GM21515 (cell line): ENCODE measurements at regions not wholly inside any gene's neighbourhood (a gene's known extent, or its start where the extent isn't known, plus 50 kb on each side); places are given as distances from the start of the nearest gene placed in this dataset.

Source experiments
- ATAC-seq: cut with Tn5 transposase; IDR thresholded peaks from one replicate; pipeline ENCODE4 v1.9.1; 2021; ENCODE audit not compliant: unreplicated experiment

GRCh38 chr6:8277769-8278168 is 157.6 kb downstream of the SLC35B3 start:
- no peak for ATAC-seq

GRCh38 chr6:8276148-8276547 is 159.2 kb downstream of the SLC35B3 start:
- ATAC-seq = no peak

DNA sequence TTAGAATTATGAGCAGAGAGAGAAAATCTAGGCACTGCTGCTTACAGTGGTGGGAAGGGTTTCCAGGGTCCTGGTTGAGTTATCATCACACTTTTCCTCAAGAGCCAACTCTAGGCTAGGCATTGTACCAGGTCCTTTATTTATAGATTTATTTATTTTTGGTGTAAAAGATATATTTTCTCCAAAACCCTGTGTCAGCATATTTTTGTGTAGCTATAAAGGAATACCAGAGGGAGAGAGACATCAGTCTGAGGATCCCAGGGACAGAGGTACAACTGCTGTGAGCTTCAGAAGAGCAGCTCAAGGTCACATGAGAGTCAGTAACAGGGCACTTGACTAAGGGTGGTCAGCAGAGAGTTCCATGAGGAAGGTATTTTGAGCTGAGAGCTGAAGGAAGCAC is 159.7 kb downstream of the SLC35B3 start:
- ATAC-seq = no peak

GRCh38 chr6:8274226-8274625 is 161.1 kb downstream of the SLC35B3 start:
- no peak for ATAC-seq

- no peak for ATAC-seq
These were observed 165.4 kb downstream of the SLC35B3 start for GRCh38 chr6:8269872-8270454.

DNA sequence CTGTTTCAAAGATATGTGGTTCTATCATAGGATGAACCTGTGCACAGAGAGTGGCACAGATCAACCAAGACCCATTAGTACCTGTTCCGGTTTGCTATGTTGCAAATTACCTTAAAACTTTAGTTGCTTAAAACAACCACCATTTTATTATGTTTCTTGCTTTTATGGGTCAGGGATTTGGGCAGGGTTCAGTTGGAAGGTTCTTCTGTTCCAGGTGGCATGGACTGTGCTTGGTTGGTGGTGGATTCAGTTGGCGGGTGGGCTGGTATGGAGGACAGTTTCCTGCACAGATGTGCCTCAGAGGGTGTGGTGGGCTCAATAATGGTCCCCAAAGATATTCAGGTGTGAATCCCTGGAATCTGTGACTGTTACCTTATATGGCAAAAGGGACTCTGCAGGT is 166.3 kb downstream of the SLC35B3 start:
- ATAC-seq = no peak

DNA sequence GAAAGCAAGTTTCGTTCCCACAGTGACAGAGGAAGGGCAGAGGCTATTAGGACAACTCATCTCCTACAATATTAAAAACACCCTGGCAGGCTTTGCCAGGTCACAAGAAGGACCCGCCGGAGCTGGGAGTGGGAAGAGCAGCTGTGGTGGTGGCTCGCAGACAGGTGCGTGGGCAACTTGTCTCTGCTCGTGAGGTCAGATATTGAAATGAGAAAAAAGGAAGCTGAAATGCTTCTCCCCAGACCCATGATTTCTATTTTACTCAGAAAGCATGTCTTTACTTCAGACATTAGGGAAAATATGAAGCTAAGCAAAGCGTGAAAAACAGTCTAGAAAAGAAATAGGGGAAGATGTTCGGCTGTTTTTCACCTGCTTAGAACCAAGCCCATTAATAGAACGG is 166.3 kb upstream of the EEF1E1 start:
- ATAC-seq = no peak

DNA sequence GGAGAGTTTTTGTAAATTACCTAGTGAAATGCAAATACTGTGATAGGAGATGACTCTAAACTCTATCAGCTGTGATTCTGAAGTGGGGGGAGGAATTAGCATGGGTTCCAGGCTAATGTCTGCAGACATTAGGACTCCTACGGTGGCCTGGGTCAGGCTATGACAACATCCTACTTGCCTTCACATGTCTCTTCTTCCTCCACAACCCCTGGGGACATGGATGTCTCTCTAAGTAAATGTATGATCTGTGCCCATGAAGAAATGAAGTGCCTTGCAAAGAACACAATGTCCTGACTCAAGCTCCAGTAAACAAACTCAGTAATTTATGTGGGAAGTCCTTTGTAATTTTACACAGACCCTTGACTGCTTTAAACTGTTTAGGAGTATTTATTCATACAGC is 165.8 kb upstream of the EEF1E1 start:
- no peak for ATAC-seq

GRCh38 chr6:8260610-8261009 is 158.3 kb upstream of the EEF1E1 start:
- no peak for ATAC-seq

- ATAC-seq = no peak
These were observed 144.1 kb upstream of the EEF1E1 start for GRCh38 chr6:8246403-8246802.

DNA sequence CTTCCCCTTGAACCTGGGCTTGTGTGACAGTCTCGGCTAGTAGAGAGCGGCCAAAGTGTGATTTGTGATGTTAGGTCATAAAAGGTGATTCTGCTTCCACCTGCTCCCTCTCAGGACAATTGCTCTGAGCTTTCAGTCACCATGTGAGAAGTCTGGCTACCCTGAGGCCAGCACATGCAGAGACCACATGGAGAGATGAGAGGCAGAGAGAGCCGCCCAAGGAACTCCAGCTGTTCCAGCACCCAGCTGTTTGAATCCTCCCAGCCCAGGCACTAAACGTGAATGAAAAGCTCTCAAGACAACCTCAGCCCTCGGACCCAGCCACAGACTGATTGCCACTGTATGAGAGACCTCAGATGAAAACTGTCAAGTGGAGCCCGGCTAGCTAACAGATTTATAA is 143.4 kb upstream of the EEF1E1 start:
- ATAC-seq = no peak

DNA sequence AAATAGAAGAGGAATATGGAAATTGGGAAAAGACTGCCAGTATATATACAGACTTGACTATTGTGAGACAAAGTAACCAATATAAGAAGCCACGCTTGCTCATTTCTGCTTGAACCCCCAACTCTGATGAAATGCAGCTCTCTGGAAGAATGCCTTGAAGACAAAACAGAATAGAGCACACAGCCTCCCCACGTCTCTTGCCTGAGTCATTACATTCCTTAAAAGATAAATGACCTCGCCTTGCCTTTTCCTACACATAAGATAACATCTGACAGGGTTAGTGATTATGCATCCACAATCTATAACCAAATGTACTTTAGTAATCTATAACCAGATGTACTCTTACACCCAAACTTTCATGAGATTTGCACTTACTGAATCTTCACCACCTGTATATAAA is 141.1 kb upstream of the EEF1E1 start:
- ATAC-seq = no peak

DNA sequence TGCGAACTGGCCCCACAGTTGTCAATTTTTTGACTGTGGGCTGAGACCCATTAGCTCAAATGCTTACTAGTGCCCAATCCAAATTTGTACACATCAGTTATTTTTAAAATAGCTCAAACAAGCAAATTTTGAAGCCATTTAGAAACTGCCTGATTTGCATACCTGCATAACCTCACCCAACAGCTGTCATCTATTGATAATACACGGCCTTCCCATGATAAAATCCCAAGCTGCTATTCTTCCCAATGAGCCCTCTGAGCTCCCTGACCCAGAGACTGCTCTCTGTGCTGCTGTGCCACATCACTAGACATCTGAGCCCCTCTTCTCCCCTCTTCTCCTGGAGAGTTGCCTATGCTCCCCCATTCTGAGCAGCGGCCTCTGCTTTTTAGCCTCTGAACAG is 140.5 kb upstream of the EEF1E1 start:
- ATAC-seq = no peak

DNA sequence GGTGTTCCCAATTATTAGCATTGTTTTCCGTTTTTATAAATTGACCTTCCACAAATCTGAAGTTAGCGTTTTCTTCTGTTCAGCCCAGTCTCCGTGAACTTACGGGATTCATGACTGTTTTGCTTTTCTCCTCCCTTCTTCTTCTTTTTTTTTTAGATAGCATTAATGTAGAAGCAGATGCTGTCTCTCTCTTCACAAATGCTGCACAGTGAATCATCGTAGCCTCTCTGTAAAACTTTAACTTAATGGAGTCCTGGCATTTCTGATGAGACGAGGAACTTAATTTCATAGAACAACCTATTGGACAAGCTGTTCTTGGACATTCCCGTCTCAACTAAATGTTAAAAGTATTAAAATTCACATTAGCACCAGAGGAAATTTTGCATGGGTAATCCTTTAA is 138.0 kb upstream of the EEF1E1 start:
- ATAC-seq = no peak

DNA sequence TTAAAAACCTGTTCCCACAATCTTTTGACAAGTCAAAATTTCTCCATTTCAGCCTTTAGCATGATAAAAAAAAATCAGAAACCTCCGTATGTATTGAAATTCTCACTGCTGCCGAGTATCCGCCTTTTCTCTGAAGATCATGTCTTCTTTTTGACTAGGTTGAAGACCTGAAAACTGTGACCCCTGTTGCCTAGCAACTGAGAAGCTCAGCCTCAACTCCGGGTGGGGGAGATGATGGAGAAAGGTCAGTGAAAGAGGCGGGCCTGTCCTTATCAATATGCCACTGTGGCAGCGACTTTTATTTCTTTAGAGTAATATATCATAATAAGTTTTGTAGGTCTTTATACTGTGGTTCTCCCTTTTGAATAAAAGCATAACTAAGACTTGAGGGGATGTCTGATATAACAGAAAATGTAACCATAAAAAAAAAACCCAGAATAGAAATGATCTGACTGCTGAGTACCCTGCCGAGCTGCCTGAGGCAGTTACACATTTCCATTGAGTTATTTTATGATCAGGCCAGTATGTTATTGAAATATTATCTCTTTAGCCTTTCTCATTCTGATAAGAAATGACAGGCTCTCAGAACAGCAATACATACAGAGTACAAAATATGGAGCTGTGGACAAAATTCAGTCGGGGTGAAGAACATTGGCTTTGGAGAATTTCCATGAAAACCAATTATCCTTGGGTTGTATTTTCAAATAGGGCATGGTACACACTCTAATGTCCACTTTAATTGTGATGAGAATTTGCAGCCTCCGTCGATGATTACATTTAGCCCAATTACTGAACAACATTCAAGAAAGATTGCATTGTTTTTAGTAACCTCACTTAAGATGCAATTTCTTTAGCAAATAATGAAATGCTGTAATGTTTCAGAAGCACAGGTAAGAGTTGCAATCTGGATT is 136.7 kb upstream of the EEF1E1 start:
- no peak for ATAC-seq

DNA sequence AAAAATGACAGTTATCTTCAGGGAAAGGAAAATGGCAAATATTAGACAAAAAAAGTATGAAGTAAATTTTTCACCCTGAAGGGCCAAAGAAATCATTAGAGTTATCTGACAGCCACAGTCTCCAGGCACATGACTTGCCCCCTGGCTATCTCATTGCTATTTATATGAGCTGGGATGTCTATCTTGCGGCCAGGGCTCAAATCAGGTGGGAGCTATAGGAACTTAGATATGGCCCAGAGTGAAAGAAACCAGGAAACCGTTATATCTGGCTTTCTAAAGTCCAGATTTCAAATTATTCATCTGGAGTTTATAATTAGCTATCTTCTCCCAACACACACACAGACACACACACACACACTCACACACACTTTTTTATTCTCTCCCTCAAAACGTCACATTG is 135.3 kb upstream of the EEF1E1 start:
- no peak for ATAC-seq

DNA sequence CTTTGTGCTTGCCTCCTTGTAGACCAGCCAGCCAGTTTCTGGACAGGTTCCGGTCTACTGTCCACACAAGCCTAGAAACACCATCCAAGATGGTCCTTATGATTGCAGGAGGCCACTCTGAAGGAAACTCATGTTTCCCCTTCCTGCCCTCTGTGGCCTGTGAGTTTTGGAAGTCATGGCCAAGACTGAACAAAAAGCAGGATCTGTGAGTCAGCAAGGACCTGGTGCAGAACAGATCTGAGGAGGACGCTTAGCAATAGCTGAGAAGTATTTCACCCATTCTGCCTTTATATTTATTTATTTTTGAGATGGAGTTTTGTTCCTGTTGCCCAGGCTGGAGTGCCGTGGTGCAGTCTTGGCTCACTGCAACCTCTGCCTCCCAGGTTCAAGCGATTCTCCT is 134.6 kb upstream of the EEF1E1 start:
- ATAC-seq = no peak

DNA sequence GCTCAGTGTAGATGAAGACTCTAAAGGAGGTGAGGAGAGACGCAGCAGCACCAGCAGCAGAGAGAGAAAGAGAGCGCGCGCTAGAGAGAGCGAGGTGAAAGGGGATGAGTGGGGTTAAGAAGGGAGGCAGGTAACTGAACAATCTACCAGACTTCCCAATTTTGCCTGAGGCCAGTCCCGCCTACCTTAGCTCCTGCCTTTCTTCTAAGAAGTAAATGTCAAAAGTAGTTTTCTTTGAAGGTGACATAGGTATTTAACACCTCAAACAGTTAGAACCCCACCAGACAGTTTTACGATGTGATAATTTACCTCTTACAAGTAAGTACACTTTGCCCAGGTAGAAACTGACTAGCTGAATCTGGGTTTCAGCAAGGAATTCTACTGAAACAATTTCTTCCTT is 132.0 kb upstream of the EEF1E1 start:
- no peak for ATAC-seq

DNA sequence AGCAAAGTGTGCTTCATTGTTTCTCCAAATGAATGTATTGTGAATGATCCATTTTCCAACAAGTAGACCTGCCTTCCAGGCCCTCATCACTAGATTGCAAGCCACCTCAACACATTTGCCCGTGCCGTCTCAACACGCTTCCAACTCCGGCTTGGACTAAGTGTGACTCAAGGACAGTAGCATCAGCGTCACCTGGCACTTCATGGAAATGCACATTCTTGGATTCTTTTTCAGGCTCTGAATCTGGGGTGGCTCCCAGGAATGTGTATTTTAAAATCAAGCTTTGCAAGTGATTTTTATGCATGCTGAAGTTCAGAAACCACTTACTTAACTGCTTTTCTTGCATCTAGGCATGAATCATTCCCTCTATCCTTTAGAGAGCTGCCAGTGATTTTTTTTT is 129.6 kb upstream of the EEF1E1 start:
- no peak for ATAC-seq

- ATAC-seq = no peak
These were observed 127.8 kb upstream of the EEF1E1 start for GRCh38 chr6:8229915-8230756.

DNA sequence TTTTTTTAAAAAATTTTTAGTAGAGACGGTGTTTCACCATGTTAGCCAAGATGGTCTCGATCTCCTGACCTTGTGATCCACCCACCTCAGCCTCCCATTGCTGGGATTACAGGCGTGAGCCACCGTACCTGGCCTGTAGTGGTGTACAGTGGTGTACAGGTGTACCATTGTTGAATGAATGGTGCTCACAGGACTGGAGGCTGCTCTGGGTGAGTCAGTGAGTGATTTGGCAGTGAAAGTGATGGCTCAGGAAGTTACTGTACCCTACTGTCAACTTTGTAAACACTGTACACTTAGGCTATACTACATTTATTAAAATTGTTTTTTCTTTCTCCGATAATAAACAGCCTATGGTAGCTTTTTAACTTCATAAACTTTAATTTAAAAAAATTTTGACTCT is 122.8 kb upstream of the EEF1E1 start:
- ATAC-seq = no peak

GRCh38 chr6:8223678-8224077 is 121.3 kb upstream of the EEF1E1 start:
- no peak for ATAC-seq
